Prostate gland (tissue), 2 donors: ENCODE measurements at regions not wholly inside any gene's neighbourhood (a gene's known extent, or its start where the extent isn't known, plus 50 kb on each side); places are given as distances from the start of the nearest gene placed in this dataset.

Experiments used
- CTCF ChIP-seq, 4 experiments: fragments of 200-600 bp in 2 of 4; fragments of 450-650 bp in 2 of 4; sonication (generic) in 2 of 4; IDR thresholded peaks; 1 replicate in 3 of 4; 2 replicates in 1 of 4; pipeline ENCODE4 v1.5.1; 2016 to 2019; ENCODE audit warnings: antibody characterized with exemption in 4 of 4, mild to moderate bottlenecking in 2 of 4, moderate library complexity in 2 of 4
- POLR2AphosphoS5 ChIP-seq: sonication (generic); formaldehyde crosslinking; IDR thresholded peaks from one replicate; pipeline ENCODE4 v1.6.1; 2017; ENCODE audit warnings: antibody characterized with exemption

DNA sequence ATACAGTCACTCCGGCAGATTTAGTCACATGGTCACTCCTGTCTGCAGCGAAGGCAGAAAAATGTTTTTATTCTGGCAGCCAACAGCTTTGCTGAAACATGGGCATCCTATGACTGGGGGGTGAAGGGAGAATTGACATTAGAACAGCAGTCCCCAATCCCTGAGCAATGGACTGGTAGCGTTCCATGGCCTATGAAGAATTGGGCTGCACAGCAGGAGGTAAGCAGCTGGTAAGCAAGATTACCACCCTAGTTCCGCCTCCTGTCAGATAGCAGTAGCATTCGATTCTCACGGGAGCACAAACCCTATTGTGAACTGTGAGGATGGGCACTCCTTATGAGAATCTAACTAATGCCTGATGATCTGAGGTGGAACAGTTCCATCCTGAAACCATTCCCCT is 93.1 kb upstream of the FTMT start:
- TF ChIP-seq CTCF (IDR thresholded peaks at IDR 0.05) (no peak), POLR2AphosphoS5 (no peak)
